NCI-H1694 (cell line): ENCODE measurements at regions not wholly inside any gene's neighbourhood (a gene's known extent, or its start where the extent isn't known, plus 50 kb on each side); places are given as distances from the start of the nearest gene placed in this dataset.
"Not testable (repeated sequence)": the region's sequence is repeated elsewhere in the genome, so short reads cannot be mapped to it uniquely, and the experiment has no call there.

Source experiments
- DNase-seq: peaks from one replicate; lab custom pipeline; 2025; lab: John Stamatoyannopoulos, UW

DNA sequence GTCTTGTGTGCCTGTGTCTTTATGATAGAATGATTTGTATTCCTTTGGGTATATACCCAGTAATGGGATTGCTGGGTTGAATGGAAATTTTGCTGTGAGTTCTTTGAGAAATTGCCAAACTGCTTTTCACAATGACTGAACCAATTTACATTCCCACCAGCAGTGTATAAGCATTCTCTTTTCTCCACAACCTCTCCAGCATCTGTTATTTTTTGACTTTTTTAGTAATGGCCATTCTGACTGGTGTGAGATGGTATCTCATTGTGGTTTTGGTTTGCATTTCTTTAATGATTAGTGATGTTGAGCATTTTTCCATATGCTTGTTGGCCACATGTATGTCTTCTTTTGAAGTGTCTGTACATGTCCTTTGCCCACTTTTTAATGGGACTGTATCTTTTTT, 238.3 kb upstream of the ZEB2 start:
- not testable (repeated sequence) for DNase-seq

DNA sequence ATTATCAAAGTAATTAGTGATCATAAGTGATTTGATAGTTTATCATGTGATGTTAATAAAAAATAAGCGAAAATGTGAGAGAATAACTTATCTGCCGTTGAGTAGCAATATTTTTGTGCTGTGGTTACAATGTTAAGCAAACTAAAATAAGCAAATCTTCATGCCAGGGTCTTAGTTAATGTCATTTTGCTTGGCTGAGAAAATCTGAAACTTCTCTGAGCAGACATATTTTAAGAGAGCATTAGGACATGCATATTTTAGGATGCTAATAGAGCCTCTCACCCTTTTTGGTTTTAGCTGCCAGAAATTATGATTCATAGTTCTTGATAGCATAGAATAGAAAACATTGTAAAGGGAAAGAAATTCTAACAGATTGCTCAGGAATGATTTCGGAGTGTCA, 233.5 kb upstream of the ZEB2 start:
- DNase-seq, result no peak

DNA sequence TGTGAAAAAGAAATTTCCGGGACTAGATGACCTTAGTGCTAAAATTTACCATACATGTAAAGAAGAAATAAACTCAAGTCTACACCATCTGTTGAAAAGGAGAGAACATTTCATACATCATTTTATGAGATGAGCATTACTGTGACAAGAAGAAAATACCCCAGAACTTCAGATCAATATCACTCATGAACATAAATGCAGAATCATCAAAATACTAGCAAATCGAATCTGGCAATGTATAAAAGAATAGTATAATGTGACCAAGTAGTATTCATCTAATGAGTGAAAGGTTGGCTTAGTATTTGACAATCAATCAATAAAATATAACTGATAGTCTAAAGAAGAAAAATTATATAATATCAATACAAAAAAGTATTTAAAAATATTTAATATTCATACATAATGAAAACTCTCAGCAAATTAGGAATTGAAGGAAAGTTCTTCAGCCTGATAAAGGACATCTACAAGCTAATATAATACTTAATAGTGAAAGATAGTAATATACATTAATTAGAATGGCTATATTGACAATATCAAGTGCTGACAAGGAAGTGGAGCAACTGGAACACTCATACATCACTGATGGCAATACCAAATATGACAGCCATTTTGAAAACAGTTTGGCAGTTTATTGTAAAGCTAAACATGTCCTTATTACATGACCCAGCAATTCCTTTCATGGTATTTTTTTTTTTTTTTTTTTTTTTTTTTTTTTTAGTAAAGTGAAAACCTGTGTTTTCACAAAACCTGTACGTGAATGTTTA, 231.4 kb upstream of the ZEB2 start:
- DNase-seq, result no peak

DNA sequence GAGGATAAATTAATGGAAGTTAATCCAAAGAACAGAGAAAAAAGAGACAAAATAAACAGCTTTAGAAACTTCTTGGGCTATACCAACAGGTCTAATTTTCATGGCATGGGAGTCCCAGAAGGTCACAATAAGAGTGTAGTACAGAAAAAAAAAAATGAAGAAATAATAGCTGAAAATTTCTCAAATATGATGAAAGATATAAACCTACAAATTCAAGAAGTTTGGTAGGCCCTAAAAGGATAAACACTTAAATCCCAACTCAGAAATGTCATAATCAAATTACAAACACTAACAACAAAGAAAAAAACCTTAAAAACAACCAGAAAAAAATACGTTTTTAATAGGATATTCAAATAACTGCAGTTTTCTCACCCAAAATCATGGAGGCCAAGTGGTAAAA, 229.3 kb upstream of the ZEB2 start:
- no peak for DNase-seq

DNA sequence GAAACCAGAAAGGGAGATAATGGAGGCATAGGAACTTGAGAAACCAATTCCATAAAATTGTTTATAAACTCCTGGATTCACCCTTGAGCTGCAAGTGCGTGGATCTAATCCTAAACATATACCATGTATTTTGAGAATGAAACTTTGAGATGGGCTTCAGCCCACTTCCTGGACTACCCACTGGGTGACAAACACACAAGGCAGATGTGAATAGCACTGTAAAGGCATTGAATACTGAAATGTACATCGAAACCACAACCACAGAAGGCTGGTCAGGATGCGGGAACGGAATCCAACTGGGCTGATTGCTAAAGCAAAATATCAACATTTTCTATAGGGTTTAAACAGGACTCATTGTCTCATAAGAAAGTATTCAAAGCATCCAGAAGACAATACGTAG, 228.5 kb upstream of the ZEB2 start:
- DNase-seq, result no peak

DNA sequence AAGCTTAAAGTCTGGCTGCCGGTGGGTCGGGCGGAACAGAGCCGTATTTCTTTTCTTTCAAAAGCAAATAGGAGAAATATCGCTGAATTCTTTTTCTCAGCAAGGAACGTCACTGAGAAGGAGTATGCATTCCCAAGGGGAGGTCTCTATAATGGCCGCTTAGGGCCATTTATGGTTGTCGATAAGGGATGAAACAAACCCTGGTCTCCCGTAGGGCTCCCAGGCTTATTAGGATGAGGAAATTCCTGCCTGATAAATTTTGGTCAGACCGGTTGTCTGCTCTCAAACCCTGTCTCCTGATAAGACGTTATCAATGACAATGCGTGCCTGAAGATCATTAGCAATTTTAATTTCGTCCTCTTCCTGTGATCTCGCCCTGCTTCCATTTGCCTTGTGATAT, 227.7 kb upstream of the ZEB2 start:
- no peak for DNase-seq

DNA sequence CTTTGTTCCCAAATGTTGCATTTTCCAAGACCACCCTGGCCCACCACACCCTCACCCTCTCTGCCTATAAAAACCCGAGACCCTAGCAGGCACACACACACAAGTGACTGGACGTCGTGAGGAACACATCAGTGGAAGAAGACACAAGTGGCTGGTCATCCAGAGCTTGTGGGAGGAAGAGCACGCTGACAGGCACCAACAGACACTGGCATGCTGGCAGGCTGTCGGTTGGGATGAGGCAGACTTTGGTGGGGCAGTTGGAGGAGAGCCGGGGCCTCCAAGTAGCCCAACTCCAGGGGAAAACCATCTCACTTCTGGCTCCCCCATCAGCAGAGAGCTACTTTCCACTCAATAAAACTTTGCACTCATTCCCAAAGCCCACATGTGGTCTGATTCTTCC, 225.5 kb upstream of the ZEB2 start:
- no peak for DNase-seq

DNA sequence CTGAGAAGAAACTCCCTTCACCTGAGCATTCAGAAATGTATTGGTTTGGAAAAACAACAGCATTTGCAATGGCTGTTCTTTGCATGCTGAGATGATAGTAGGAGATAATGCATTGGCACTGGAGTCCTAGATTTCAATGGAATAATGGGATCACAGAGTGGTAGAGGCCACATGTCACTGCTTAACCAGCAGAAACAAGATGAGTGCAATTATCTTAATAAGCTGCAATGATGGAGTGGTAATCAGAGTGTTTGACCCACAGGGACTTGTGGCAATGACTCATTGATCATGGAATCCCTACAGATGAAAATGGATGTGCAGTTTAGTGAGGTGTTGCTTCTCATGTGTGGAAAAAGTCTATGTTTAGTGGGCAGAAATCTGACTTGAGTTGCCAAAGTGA, 218.8 kb upstream of the ZEB2 start:
- DNase-seq, result no peak

DNA sequence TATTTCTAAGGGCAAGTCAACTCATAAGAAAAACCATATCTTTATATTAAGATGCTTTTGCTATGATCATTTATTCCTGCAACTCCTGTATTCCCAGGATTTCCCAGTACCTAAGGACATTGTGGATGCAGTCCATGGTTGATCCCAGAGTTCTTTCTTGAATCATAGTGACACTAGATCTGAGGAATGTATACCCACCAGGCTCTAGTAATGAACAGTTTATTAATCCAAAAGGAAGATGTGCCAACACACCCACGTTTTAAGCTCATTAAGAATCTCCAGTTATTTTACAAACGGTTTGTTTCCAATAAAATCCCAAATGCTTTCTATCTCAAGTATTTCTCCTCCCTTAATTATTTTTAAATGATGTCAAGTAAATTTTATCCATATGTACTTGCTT, 210.8 kb upstream of the ZEB2 start:
- DNase-seq, result no peak

DNA sequence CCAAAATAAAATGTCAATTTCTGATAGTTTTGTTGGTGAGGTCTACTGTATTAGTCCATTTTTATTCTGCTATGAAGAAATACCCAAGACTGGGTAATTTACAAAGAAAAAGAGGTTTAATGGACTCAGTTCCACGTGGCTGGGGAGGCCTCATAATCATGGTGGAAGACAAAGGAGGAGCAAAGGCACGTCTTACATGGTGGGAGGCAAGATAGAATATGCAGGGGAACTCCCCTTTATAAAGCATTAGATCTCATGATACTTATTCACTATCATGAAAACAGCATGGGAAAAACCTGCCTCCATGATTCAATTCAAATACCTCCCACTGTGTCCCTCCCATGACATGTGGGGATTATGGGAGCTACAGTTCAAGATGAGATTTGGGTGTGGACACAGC, 204.5 kb upstream of the ZEB2 start:
- DNase-seq, result not testable (repeated sequence)

DNA sequence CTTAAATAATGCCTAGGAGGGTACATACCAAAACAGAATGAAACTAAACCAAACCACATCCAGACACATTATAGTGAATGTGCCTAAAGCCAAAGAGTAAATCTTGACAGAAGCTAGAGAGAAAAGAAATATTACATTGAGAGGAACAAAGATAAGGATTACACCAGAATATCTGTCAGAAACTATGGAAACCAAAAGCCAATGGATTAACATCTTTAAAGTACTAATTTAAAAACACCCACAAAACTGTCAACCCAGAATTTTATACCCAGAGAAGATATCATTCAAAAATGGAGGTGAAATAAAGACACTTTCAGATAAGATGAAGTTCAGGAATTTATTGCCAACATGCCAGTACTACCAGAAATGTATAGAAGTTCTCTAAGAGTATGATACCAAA, 198.5 kb upstream of the ZEB2 start:
- DNase-seq, result no peak

DNA sequence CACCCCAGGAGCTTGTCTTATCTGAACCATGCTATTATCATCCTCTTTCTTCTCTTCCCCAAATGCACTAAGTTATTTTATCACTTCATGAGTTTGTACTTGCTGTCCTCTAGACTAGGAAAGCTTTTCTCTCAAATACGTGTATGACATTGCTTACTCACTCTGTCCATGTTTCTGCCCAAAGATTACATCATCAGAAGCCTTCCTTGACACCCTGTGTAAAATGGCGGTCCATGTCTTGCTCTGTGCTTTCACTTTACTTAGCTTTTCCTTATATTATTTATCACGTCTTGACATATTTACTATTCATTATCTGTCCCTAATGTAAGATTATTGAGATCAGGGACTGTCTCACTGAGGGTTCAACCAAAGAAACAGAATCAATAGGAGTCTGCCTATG, 196.1 kb upstream of the ZEB2 start:
- DNase-seq, result no peak

DNA sequence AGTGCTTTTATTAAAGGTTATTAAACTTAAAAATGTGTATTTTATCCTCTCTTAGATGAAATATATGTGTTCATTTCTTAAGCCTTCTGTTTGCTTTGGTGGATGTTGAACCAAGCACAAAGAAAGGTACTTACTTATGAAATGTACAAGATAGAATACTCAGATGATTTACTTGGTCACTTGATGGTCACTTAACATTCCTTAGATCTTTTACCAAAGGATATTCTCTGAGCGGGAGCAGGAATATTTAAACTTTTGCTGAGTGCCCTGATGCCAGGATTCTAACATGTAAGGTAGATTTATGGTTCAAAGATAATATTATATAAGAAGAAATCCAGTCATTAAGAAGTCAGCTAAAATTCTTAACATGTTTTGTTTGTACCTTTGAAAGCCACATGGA, 193.5 kb upstream of the ZEB2 start:
- DNase-seq, result no peak

DNA sequence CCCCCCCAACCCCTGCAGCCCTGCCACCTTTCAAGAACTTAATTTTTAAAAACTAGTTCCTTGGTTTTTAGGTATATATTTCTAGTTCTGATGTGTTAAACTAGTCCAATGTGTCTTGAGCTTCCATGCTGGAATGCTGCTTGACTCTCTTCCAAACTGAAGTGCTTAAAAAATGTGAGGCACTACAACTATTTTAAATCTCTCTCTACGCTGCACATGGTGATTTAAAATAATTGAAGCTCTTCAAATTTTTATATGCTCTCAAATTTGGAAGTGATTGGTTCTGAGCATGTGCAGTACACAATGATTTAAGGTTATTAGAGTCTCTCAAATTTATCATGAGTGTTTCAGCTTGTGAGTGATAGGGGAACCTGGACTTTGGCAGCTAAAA, 192.6 kb upstream of the ZEB2 start:
- DNase-seq, result no peak

DNA sequence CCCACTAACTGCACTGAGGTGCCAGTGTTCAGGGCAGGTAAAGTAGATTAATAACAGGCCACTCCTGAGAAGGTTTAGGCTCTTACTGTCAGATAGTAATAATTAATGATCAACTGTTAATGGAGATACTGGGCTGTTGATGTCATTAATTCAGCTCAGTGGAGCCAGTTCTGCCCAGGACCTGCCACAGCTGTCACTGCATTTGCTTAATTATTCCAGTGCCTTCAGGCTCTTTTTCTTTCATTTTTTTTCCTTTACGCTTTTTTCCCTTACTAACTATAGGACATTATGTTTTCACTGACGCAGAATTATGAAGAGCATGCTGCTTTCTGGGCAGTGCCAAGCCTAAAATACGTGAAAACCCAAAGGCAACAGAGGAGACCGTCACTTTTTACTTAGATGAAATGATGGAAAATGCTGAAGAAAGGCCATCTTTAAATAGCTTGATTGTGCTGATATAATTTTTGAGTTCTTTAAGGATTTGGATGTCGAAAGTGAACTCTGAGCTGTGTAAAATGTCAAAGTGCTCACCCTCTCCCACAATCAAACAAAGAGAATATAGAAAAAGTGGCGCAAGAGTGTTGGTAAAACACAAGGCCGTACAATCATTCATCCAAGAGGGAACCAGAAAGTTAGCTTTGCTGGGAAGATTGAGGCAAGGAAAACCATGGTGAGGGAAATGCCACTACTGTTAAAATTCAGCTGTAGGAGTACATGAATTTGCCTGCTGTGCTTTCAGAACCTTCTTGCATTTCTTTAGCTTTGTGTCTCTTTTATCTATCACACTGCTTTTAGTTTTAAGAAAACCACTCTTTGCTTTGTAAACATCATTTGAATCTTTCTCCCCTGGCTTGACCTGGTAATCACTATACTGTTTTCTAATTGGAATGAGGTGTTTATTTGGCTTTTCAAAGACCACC, 192.0 kb upstream of the ZEB2 start:
- DNase-seq, result peak; percentile 70

DNA sequence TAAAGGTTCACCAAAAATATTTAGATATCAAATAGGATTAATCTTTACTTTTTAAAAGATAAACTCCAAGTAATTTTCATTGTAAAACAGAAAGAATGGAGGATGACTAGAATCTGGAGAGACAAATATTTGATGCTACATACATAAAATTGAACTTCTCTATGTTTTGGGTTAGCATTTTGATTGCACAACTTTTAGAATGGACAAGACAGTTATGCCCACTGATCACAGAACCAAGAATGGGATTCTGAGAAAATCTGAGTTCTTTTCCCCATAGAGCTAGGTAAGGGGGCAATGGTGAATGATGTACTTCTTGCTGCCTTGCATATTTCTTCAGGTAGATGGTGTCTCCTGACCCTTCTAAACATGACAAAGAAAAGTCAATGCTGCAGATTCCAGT, 191.2 kb upstream of the ZEB2 start:
- no peak for DNase-seq

DNA sequence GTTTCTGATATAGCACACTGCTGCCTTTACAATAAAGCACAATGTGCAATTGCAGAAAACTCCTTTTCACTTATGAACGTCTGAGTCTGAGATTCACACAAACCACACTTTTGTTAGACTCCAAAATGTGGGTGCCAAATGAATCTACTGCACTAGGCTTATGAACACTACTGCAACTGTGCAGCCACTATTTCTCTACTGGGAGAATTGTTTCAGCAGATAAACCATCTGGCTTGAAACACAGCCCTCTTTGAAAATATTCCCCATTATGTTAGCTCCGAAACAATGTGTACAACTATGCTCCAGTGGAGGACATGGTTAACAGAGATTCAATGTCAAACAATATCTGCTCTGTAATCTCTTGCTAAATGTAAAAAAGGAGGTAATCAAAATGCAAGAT, 188.7 kb upstream of the ZEB2 start:
- peak; percentile 33 for DNase-seq

DNA sequence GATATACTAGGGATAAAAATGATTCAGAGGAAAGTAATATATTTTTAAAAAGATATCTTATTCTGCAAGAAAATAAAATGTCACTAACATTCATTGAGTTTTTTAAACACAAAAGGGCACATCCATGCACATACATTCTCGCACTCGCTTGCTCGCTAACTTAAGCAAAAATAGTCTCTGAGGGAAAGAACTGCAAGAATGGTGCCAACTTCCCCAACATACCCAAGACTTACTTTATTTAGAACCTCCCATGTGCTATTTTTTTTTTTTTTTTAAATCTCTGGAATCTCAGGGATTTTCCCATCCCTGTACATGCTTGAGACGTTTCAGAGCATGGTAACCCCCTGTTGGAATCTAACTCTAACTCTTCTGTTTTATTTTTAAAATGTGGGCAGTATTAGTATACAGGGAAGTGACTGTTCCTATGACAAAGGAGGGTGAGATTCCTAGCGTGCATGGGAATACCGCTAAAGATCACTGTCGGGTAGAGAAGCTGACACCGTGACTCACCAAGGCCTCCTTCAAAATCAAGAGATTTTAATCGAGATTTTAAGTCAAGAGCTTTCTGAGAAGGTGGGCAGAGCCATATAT, 187.9 kb upstream of the ZEB2 start:
- DNase-seq, result no peak

DNA sequence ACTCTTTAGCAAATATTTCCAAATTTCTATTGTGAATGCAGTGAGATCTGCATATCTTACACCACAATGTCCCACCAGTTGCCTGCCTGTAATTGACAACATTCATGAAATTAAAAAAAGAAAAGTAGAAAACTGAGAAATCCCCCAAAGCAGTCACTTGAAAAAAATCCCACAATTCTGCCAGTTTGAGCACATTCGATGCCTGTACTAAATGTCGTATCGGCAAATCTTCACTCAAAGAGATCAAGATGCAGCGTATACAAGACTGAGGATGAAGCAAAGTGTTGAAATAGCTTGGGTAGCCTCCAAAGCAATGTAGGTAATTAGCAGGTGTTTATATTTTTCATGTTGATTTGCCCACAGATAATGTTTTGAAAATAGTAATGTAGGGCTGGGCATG, 186.7 kb upstream of the ZEB2 start:
- no peak for DNase-seq

DNA sequence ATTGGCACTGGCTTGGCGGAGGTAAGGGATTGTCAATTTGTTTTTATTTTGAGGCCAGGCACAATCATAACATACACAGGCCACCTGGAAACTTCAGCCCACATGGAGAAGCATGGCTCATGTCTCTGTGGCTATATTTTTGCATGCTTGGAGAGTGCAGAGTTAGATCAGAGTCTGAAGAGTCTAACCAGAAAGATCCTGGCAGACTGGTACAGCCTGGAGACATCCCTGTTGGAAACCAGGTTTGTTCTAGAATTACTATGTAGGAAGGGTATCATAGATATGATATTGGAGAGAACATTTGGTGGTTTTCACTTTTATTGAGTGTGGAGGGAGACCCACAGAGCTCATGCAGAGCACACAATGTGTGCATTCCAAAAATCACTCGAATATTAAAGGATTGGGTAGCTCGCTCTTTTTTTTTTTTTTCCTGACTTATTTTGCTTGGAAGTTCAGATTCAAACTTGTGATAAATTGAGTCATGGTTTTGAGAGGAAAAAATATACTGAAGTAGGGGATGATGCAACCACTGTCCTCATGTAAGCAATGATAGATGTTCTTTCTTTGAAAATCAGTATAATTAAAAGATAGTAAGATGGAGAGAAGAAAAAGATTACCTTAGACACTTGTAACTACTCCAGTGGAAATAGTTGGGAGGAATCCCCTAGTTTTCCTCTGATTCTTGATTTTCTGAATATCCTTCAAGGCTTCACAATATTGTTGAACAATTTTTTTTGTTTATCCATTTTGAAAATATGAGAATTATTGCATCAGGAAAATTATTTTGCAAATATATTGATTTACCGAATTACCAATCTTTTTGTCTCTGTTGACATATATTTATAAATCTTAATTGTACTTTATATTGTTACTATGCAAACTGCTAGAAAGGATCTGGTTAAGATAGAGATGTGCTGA, 185.7 kb upstream of the ZEB2 start:
- no peak for DNase-seq

DNA sequence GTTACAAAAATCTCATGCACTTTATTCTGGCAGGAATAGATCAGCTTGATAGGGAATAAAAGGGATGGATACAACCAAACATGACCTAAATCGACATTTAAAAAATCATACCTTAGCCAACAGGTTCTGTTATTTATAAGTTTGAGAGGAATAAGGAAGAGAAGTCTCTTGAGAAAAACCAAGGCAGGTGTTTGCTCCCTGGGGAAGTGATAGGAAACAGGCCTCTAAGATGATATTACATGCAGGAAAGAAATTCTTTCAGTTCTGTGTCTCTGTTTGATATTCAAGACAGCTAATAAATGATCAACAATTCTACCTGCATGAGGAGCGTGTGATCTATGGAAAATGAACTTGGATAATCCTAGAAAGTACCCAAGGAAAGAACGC, 184.8 kb upstream of the ZEB2 start:
- DNase-seq, result no peak
